Activated CD8-positive, alpha-beta memory T cell treated with anti-CD3 and anti-CD28 coated beads for 4 hours (primary cell): ENCODE measurements at regions not wholly inside any gene's neighbourhood (a gene's known extent, or its start where the extent isn't known, plus 50 kb on each side); places are given as distances from the start of the nearest gene placed in this dataset.
"Not testable (repeated sequence)": the region's sequence is repeated elsewhere in the genome, so short reads cannot be mapped to it uniquely, and the experiment has no call there.

Source experiments
- DNase-seq, 2 donors: peaks; one replicate each; pipeline ENCODE4 v3.0.0-alpha.2; 2020; ENCODE audit warnings: low read depth in 2 of 2

DNA sequence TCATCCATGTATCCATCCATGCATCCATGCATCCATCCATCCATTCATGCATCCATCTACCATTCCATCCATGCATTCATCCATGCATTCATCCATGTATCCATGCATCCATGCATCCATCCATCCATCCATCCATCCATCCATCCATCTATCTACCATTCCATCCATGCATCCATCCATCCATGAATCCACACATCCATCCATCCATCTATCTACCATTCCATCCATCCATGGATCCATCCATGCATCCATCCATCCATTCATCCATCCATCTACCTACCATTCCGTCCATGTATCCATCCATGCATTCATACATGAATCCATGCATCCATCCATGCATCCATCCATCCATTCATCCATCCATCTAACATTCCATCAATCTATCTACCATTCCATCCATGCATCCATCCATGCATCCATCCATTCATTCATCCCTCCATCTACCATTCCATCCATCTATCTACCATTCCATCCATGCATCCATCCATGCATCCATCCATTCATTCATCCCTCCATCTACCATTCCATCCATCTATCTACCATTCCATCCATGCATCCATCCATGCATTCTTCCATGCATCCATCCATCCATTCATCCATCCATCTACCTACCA lies 257.2 kb downstream of the CRLF2 start:
- DNase-seq: not testable (repeated sequence)

DNA sequence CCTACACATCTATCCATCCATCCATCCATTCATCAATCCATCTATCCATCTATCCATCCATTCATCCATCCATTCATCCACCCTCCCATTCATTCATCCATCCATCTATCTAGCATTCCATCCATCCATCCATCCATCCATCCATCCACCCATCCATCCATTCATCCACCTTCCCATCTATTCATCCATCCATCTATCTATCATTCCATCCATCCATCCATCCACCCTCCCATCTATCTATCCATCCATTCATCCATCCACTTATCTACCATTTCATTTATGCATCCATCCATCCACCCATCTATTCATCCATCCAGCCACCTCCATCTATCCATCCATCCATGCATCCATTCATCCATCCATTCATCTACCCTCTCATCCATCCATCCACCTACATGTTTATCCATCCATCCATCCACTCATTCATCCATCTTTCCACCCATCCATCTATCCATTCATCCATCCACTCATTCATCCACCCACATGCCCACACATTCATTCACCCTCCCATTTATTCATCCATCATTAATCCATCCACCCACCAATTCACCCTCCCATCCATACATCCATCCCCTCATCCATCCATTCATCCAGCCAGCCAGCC lies 258.5 kb downstream of the CRLF2 start:
- no peak for DNase-seq

- no peak for DNase-seq
Observed at GRCh38 chrX:952816-953215, 259.6 kb downstream of the CRLF2 start.

DNA sequence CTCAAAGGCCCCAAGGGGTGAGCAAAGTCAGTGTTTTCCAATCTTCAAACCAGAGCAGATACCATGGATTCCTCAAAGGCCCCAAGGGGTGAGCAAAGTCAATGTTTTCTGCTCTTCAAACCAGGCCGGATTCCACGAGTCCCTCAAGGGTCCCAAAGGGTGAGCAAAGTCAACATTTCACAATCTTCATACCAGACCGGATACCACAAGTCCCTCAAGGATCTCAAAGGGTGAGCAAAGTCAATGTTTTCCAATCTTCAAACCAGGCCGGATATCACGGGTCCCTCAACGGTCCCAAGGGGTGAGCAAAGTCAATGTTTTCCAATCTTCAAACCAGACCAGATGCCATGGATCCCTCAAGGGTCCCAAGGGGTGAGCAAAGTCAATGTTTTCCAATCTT lies 265.2 kb downstream of the CRLF2 start:
- DNase-seq: not testable (repeated sequence)

- DNase-seq: no peak
Observed at GRCh38 chrX:943035-943434, 269.4 kb downstream of the CRLF2 start.

- DNase-seq: no peak
Observed at GRCh38 chrX:940691-941090, 271.8 kb downstream of the CRLF2 start.

DNA sequence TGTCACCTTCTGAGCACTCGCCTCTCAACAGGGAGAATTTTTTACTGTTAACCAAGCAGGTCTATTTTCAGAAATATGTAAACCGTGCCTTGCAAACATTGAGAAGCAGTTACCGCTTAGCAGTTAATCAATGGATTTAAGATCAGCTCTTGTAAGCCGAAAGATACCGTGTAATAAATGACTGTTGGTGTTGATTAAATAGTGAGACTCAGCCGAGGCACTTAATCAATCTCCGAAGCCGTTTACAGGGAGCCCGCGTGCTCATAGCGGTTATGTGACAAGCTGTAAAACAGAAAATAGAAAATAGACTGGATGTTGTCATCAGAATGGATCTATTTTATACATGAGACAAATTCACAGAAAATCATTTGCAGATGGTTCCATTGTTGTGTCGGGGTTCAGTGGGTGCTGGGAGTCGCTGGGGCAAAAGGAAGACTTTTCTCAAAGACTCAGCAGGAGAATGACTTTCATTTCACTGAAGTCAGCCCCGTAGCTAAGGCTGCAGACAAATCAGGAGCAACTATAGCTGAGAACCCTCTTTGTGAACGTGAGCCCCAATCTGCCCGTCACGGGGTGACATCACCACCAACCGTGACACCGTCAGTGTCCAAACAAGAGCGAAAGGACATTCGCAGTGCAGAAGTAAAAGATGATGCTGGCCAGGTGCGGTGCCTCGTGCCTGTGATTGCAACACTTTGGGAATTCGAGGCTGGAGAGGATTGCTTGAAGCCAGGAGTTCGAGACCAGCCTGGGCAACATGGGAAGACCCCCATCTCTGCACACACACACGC lies 275.3 kb downstream of the CRLF2 start:
- DNase-seq: no peak

GRCh38 chrX:933611-934010 lies 278.8 kb downstream of the CRLF2 start:
- DNase-seq: no peak

- DNase-seq: no peak
Observed at GRCh38 chrX:928606-929005, 283.8 kb downstream of the CRLF2 start.

DNA sequence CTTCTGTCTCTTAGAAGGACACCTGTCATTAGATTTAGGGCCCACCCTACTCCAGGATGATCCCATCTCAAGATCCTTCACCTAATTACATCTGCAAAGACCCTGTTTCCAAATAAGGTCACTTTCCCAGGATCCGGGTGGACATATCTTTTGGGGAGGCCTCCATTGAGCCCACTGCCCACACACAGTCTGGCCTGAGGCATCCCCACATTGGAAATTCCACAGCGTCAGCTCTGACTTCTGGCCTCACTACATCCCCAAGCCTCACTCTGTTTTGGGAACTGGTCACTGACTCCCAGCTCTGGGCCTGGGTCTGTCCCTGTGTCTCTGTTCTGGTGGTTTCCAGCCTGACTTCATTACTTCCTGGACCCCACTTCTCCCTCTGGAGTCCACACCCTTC lies 285.5 kb downstream of the CRLF2 start:
- no peak for DNase-seq

GRCh38 chrX:926070-926469 lies 286.4 kb downstream of the CRLF2 start:
- no peak for DNase-seq

DNA sequence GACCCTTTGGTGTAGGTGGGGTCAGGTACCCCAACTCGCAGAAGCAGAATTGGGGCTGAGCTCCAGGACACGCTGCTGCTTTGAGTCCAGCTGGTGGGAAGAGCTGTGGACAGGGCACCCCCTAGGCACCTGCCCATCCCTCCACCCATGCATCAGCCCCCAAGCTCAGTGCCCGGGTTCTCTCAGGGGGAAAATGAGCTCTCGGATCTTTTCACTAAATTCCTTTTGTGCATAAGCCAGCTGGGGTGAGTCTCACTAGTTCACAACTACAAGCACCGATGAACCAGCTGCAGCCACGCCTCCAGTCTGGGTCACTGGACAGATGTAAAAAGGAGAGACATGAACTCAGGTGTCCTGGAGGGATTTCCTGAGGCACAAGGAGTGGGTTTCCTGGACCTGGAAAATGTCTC lies 286.8 kb downstream of the CRLF2 start:
- DNase-seq: no peak

GRCh38 chrX:925094-925493 lies 287.4 kb downstream of the CRLF2 start:
- DNase-seq: no peak

DNA sequence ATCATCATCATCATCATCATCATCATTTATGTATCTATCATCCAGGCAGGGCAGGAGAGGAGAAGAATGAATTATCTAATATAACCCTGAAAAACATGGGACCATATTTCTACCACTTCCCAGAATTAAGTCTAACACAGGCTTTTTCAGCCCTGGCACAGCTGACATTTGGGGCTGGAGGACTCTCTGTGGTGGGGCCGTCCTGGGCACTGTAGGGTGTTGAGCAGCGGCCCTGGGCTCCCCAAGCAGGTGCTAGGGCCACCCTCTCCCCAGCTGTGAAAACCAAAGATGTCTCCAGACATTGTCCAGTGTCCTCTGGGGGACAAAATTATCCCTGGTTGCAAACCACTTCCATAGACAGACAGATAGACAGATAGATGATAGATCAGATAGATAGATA lies 288.4 kb downstream of the CRLF2 start:
- no peak for DNase-seq

DNA sequence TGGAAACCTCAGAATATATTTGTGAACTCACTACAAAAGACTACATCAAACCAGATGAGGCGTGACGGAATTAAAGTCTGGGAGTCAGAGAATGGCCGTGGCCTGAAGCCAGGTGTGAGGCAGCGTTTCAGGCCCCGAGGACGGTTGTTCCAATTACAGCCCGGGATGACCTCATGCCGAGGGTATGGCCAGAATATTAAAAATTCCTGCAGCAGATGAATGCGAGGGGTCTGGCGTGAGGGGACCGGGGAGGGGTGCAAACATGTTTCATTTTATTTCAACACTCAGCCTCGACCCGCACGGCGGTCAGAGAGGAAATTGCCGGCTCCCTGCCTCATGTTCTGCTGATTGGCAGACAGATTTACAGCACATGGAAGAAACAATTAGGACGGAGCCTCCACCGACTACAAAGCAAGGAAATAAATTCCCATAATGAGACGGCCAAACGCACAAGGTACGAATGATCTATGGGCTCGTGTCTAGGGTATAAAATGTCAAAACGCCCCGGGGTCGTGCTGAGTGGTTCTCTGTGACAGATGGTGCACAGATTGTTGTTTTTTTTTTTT lies 289.7 kb downstream of the SHOX start:
- DNase-seq: no peak

DNA sequence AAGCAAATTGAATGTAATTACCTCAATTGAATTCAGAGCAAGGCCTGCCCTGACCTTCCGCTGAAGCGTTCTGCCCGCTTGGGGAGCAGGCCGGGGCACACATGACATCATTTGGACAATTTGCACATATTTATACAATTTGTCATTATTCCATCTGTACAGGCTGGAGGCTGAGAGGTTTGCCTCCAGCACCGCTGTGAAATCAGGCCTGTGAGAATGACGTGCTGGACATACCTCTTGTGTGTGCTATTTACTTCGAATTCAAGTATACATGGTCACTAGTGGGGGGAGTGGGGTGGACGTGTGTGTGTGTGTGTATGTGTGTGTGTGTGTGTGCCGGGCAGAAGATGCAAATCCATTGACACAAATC lies 285.6 kb downstream of the SHOX start:
- DNase-seq: no peak

- DNase-seq: no peak
Observed at GRCh38 chrX:915427-916229, 285.0 kb downstream of the SHOX start.

- no peak for DNase-seq
Observed at GRCh38 chrX:914206-914605, 283.6 kb downstream of the SHOX start.

DNA sequence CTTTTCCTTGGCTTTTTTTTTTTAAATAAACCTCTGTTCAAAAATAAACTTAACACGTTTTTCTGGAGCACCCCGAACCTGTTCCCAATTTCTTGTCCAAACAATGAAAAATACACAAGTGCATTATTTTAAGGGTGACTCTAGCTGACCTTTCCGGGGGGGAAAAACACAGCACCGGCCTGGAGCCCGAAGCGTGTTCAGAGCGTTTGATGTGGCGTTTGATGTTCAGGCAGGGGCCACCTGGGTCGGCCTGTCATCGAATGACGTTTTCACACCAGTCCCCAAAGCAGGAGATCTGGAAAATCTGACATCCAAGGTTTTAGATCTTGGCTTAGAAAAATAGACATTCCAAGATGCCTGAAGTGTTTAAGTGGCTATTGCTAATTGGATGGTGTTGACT lies 282.1 kb downstream of the SHOX start:
- no peak for DNase-seq

DNA sequence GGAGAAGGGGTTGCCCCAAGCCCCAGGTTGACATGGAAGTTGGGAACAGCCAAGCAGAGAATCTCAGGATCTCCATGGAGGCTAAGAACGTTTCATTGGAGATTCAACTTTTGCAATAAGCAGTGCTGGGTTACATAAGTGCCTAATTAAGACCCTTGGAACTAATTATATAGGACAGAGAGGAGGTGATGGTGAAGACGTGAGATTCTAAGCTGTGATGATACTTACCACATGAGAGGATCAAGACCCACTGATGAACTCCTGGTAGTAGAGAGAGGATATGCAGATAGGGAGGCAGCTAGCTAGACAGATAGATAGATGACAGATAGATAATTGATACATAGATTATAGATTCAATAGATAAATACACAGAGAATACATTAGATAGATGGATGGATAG lies 278.5 kb downstream of the SHOX start:
- DNase-seq: not testable (repeated sequence)

- DNase-seq: no peak
Observed at GRCh38 chrX:906586-906985, 276.0 kb downstream of the SHOX start.
